ENCODE measurements at regions not wholly inside any gene's neighbourhood (a gene's known extent, or its start where the extent isn't known, plus 50 kb on each side); places are given as distances from the start of the nearest gene placed in this dataset.

- H3K23ac ChIP-seq (ENCODE audit: low read depth, low read length) = no peak overlapping the region
- no peaks in the 10 kb centered on the region for H3K79me1 ChIP-seq (ENCODE audit: low read depth in 1 of 2, low read length in 2 of 2)
- H3K18ac ChIP-seq (ENCODE audit: low read depth, low read length) = no peak overlapping the region
- H3K4me2 ChIP-seq (ENCODE audit: low read depth, low read length) = no peak overlapping the region
- no peak overlapping the region for H2BK15ac ChIP-seq (ENCODE audit: low read depth, low read length)
- no peaks in the 10 kb centered on the region for H3K27me3 ChIP-seq (ENCODE audit: control insufficient read depth, insufficient read depth, low read length)
- H3K9me1 ChIP-seq (ENCODE audit: insufficient read depth, low read length) = no peaks in the 10 kb centered on the region
- H4K8ac ChIP-seq (ENCODE audit: low read depth in 2 of 2, low read length in 2 of 2) = no peak overlapping the region
- H4K20me1 ChIP-seq (ENCODE audit: insufficient read depth, low read length) = no peaks in the 10 kb centered on the region
- in situ Hi-C loops (cut with MboI; ENCODE audit: low sequenced_read_pairs) (no loop called here), intact Hi-C loops (cut with micrococcal nuclease) (no loop called here), dilution Hi-C loops (cut with HindIII; ENCODE audit: low sequenced_read_pairs, unreplicated experiment) (no loop called here)
- H4K5ac ChIP-seq (ENCODE audit: low read depth, low read length) = no peak overlapping the region
- ATAC-seq (ENCODE audit: low read depth) (no peak), DNase-seq (no peak)
- H3K14ac ChIP-seq (replicated peaks; ENCODE audit: low read depth, low read length) = no peak overlapping the region
- no peak overlapping the region for H4K91ac ChIP-seq (ENCODE audit: insufficient read depth, low read depth, low read length)
- no peak overlapping the region for H2AK9ac ChIP-seq (replicated peaks; ENCODE audit: low read depth, low read length, poor library complexity)
- H2BK20ac ChIP-seq (ENCODE audit: low read depth, low read length) = no peak overlapping the region
- H3K36me3 ChIP-seq (ENCODE audit: control insufficient read depth, insufficient read depth, low read length) = no peaks in the 10 kb centered on the region
- ChIA-PET CTCF (no interaction called here), POLR2A (ENCODE audit: unreplicated experiment) (no interaction called here)
- peaks cover 21% of the 10 kb centered on the region for H3K9me3 ChIP-seq (ENCODE audit: control insufficient read depth, insufficient read depth, low read length)
- H2BK120ac ChIP-seq (ENCODE audit: low read depth, low read length) = no peak overlapping the region
- no peak overlapping the region for H3K4ac ChIP-seq (ENCODE audit: low read depth, low read length)
- no peak overlapping the region for H3K4me3 ChIP-seq (ENCODE audit: insufficient read depth, low read depth, low read length)
- no peak overlapping the region for H3K9ac ChIP-seq (ENCODE audit: low read depth, low read length)
- BruUV-seq (replicated peaks) = no TSS peak
- no peak overlapping the region for H3K56ac ChIP-seq (ENCODE audit: extremely low read depth, insufficient read depth, low read length)
- WGBS, 2 experiments (ENCODE audit: extremely low coverage in 2 of 2, insufficient read length in 1 of 2) = no CpG with 5 or more reads among the region's 4 CpGs
- H2BK5ac ChIP-seq (ENCODE audit: low read depth, low read length, poor library complexity, severe bottlenecking) = no peak overlapping the region
- H2AFZ ChIP-seq (replicated peaks; ENCODE audit: low read length, poor library complexity) = no peak overlapping the region
- TF ChIP-seq RAD21 (IDR thresholded peaks at IDR 0.05; ENCODE audit: low read length) (no peak), BHLHE40 (IDR thresholded peaks at IDR 0.05; ENCODE audit: low read depth, low read length) (no peak), USF2 (IDR thresholded peaks at IDR 0.05; ENCODE audit: low read depth, low read length) (no peak), NFE2L2 (IDR thresholded peaks at IDR 0.05; ENCODE audit: low read depth, low read length) (no peak), POLR2A (IDR thresholded peaks at IDR 0.05; ENCODE audit: low read depth, low read length) (no peak), MAZ (IDR thresholded peaks at IDR 0.05; ENCODE audit: borderline replicate concordance, low read depth, low read length) (no peak), ELK1 (IDR thresholded peaks at IDR 0.05; ENCODE audit: borderline replicate concordance, low read depth, low read length) (no peak), RCOR1 (IDR thresholded peaks at IDR 0.05; ENCODE audit: insufficient replicate concordance, low read length) (no peak), MXI1 (IDR thresholded peaks at IDR 0.05; ENCODE audit: borderline replicate concordance, low read depth, low read length) (no peak)
- no peak overlapping the region for H2AK5ac ChIP-seq (ENCODE audit: low read depth, low read length)
- H3K4me1 ChIP-seq (ENCODE audit: control insufficient read depth, insufficient read depth, low read length) = no peaks in the 10 kb centered on the region
- H3K27ac ChIP-seq (ENCODE audit: insufficient read depth, low read length) = no peak overlapping the region
Observed at GRCh38 chr15:93825682-93826081, 405.7 kb upstream of the MCTP2 start.
